Body of pancreas (tissue), 4 donors: ENCODE measurements at regions not wholly inside any gene's neighbourhood (a gene's known extent, or its start where the extent isn't known, plus 50 kb on each side); places are given as distances from the start of the nearest gene placed in this dataset.

Experiments
- CTCF ChIP-seq, 7 experiments: fragments of 450-650 bp in 4 of 7; fragments of 200-600 bp in 3 of 7; sonication (generic) in 3 of 7; IDR thresholded peaks; one replicate each; pipeline ENCODE4 v1.5.1; 2016 to 2019; ENCODE audit warnings: antibody characterized with exemption in 7 of 7
- POLR2A ChIP-seq, 3 donors: fragments of 450-650 bp; IDR thresholded peaks; one replicate each; pipeline ENCODE4 v1.6.1; 2016; ENCODE audit warnings: antibody characterized with exemption in 3 of 3, mild to moderate bottlenecking in 2 of 3

- TF ChIP-seq POLR2A (IDR thresholded peaks at IDR 0.05) (no peak), CTCF (IDR thresholded peaks at IDR 0.05) (no peak)
These were observed 171.8 kb downstream of the RASSF9 start for GRCh38 chr12:85664429-85664828.
